ENCODE measurements at regions not wholly inside any gene's neighbourhood (a gene's known extent, or its start where the extent isn't known, plus 50 kb on each side); places are given as distances from the start of the nearest gene placed in this dataset.

GRCh38 chr3:101944308-101944707, 95.0 kb downstream of the NFKBIZ start:
- no peak overlapping the region for H3K9ac ChIP-seq (ENCODE audit: low read length)
- H3K9me3 ChIP-seq (ENCODE audit: insufficient read depth, low read length), result no peaks in the 10 kb centered on the region
- H3K36me3 ChIP-seq (replicated peaks; ENCODE audit: low read depth, low read length), result no peaks in the 10 kb centered on the region
- peak overlapping the region; percentile 87; the same call in 1 of the 2 replicates for H3K27ac ChIP-seq (ENCODE audit: low read length)
- TF ChIP-seq CTCF (IDR thresholded peaks at IDR 0.05; ENCODE audit: low read depth, low read length) (no peak), EZH2phosphoT487 (IDR thresholded peaks at IDR 0.05; ENCODE audit: low read depth) (no peak)
- no peaks in the 10 kb centered on the region for H3K79me2 ChIP-seq (ENCODE audit: low read length)
- H3K27me3 ChIP-seq (ENCODE audit: low read depth, low read length), result no peaks in the 10 kb centered on the region
- H4K20me1 ChIP-seq (ENCODE audit: insufficient read depth, low read length), result no peaks in the 10 kb centered on the region
- no peak overlapping the region for H3K4me2 ChIP-seq (ENCODE audit: low read length)
- H3K4me3 ChIP-seq (ENCODE audit: low read length), result no peak overlapping the region
- H3K4me1 ChIP-seq (ENCODE audit: low read length), result peaks cover 69% of the 10 kb centered on the region
- no peak overlapping the region for H2AFZ ChIP-seq (ENCODE audit: low read depth, low read length)

GRCh38 chr3:101945980-101946379, 96.7 kb downstream of the NFKBIZ start:
- Histone ChIP-seq H3K79me2 (ENCODE audit: low read length) (no peaks in the 10 kb centered on the region), H3K4me1 (ENCODE audit: low read length) (peaks cover 52% of the 10 kb centered on the region), H3K9ac (ENCODE audit: low read length) (peak overlapping the region; percentile 0; the same call in 1 of the 2 replicates), H3K4me2 (ENCODE audit: low read length) (peak overlapping the region; percentile 18), H3K27ac (ENCODE audit: low read length) (peak overlapping the region; percentile 24; the same call in 1 of the 2 replicates), H2AFZ (ENCODE audit: low read depth, low read length) (no peak overlapping the region), H4K20me1 (ENCODE audit: insufficient read depth, low read length) (no peaks in the 10 kb centered on the region), H3K4me3 (ENCODE audit: low read length) (no peak overlapping the region), H3K9me3 (ENCODE audit: insufficient read depth, low read length) (no peaks in the 10 kb centered on the region), H3K27me3 (ENCODE audit: low read depth, low read length) (no peaks in the 10 kb centered on the region), H3K36me3 (replicated peaks; ENCODE audit: low read depth, low read length) (no peaks in the 10 kb centered on the region)
- no peak for TF ChIP-seq EZH2phosphoT487 (IDR thresholded peaks at IDR 0.05; ENCODE audit: low read depth)
- no peak for TF ChIP-seq CTCF (IDR thresholded peaks at IDR 0.05; ENCODE audit: low read depth, low read length)

- H3K9ac ChIP-seq (ENCODE audit: low read length), result no peak overlapping the region
- H3K9me3 ChIP-seq (ENCODE audit: insufficient read depth, low read length), result no peaks in the 10 kb centered on the region
- H3K4me1 ChIP-seq (ENCODE audit: low read length), result peaks cover 43% of the 10 kb centered on the region
- H3K4me3 ChIP-seq (ENCODE audit: low read length), result no peak overlapping the region
- H3K36me3 ChIP-seq (replicated peaks; ENCODE audit: low read depth, low read length), result no peaks in the 10 kb centered on the region
- no peak for TF ChIP-seq CTCF (IDR thresholded peaks at IDR 0.05; ENCODE audit: low read depth, low read length)
- TF ChIP-seq EZH2phosphoT487 (IDR thresholded peaks at IDR 0.05; ENCODE audit: low read depth), result no peak
- no peak overlapping the region for H3K4me2 ChIP-seq (ENCODE audit: low read length)
- H3K27me3 ChIP-seq (ENCODE audit: low read depth, low read length), result no peaks in the 10 kb centered on the region
- H4K20me1 ChIP-seq (ENCODE audit: insufficient read depth, low read length), result no peaks in the 10 kb centered on the region
- H3K79me2 ChIP-seq (ENCODE audit: low read length), result no peaks in the 10 kb centered on the region
- H3K27ac ChIP-seq (ENCODE audit: low read length), result no peak overlapping the region
- H2AFZ ChIP-seq (ENCODE audit: low read depth, low read length), result no peak overlapping the region
Observed at GRCh38 chr3:101946906-101947305, 97.6 kb downstream of the NFKBIZ start.

GRCh38 chr3:101950510-101950909, 101.2 kb downstream of the NFKBIZ start:
- Histone ChIP-seq H3K27me3 (ENCODE audit: low read depth, low read length) (no peaks in the 10 kb centered on the region), H3K36me3 (replicated peaks; ENCODE audit: low read depth, low read length) (no peaks in the 10 kb centered on the region), H4K20me1 (ENCODE audit: insufficient read depth, low read length) (no peaks in the 10 kb centered on the region), H3K4me1 (ENCODE audit: low read length) (peaks cover 9% of the 10 kb centered on the region), H3K4me2 (ENCODE audit: low read length) (no peak overlapping the region), H3K9me3 (ENCODE audit: insufficient read depth, low read length) (no peaks in the 10 kb centered on the region), H3K27ac (ENCODE audit: low read length) (no peak overlapping the region), H2AFZ (ENCODE audit: low read depth, low read length) (no peak overlapping the region), H3K79me2 (ENCODE audit: low read length) (no peaks in the 10 kb centered on the region), H3K9ac (ENCODE audit: low read length) (no peak overlapping the region), H3K4me3 (ENCODE audit: low read length) (no peak overlapping the region)
- TF ChIP-seq EZH2phosphoT487 (IDR thresholded peaks at IDR 0.05; ENCODE audit: low read depth) (no peak), CTCF (IDR thresholded peaks at IDR 0.05; ENCODE audit: low read depth, low read length) (no peak)
